SU-DHL-6 (cell line): ENCODE measurements at regions not wholly inside any gene's neighbourhood (a gene's known extent, or its start where the extent isn't known, plus 50 kb on each side); places are given as distances from the start of the nearest gene placed in this dataset.

ENCODE experiments used
- CTCF ChIP-seq: fragments of 200-600 bp; sonication (generic); IDR thresholded peaks from one replicate; pipeline ENCODE4 v1.5.1; 2017; ENCODE audit warnings: antibody characterized with exemption, mild to moderate bottlenecking, low read length, moderate library complexity; ENCODE audit not compliant: insufficient read depth, poor library complexity, severe bottlenecking
- EZH2phosphoT487 ChIP-seq: fragments of 200-600 bp; sonication (generic), shearing (Covaris generic); conservative IDR thresholded peaks from 2 replicates; pipeline ENCODE4 v1.6.1; 2018; ENCODE audit warnings: mild to moderate bottlenecking, antibody characterized with exemption, low read length, moderate library complexity, mixed read lengths

- TF ChIP-seq CTCF = no peak
- TF ChIP-seq EZH2phosphoT487 = no peak
Measured at GRCh38 chr14:34012978-34013720, 62.3 kb upstream of the EGLN3 start.
